ENCODE measurements at regions not wholly inside any gene's neighbourhood (a gene's known extent, or its start where the extent isn't known, plus 50 kb on each side); places are given as distances from the start of the nearest gene placed in this dataset.

- TF ChIP-seq CTCF (IDR thresholded peaks at IDR 0.05) (no peak), POLR2A (IDR thresholded peaks at IDR 0.05) (no peak)
Observed at GRCh38 chr5:158153508-158153907, 294.6 kb upstream of the CLINT1 start.
